Neural cell (in vitro differentiated cells): ENCODE measurements at regions not wholly inside any gene's neighbourhood (a gene's known extent, or its start where the extent isn't known, plus 50 kb on each side); places are given as distances from the start of the nearest gene placed in this dataset.

Experiments used
- H2AFZ ChIP-seq: fragments of 200-600, 300-800 bp; sonication (generic), shearing (Covaris generic); 2 replicates; pipeline ENCODE4 v1.6.0; 2014; ENCODE audit warnings: low read depth, mild to moderate bottlenecking, antibody characterized with exemption, low read length, moderate library complexity
- H3F3A ChIP-seq: fragments of 200-600 bp; shearing (Covaris generic); 2 replicates; pipeline ENCODE4 v1.6.1; 2016; ENCODE audit warnings: mild to moderate bottlenecking, moderate library complexity, mixed read lengths, antibody characterized with exemption, low read length; ENCODE audit not compliant: insufficient read depth, poor library complexity, severe bottlenecking
- H3K27ac ChIP-seq: fragments of 200-600, 300-800 bp; sonication (generic), shearing (Covaris generic); 2 replicates; pipeline ENCODE4 v1.5.1; 2014; ENCODE audit warnings: mild to moderate bottlenecking, low read length, moderate library complexity
- H3K27me3 ChIP-seq: fragments of 300-800, 200-600 bp; sonication (generic), shearing (Covaris generic); 2 replicates; pipeline ENCODE4 v1.6.0; 2014; ENCODE audit warnings: mild to moderate bottlenecking, low read depth, low read length, moderate library complexity; ENCODE audit not compliant: insufficient read depth
- H3K36me3 ChIP-seq: fragments of 300-800, 200-600 bp; sonication (generic), shearing (Covaris generic); 2 replicates; pipeline ENCODE4 v1.5.1; 2014; ENCODE audit warnings: mild to moderate bottlenecking, antibody characterized with exemption, low read length, moderate library complexity; ENCODE audit not compliant: insufficient read depth
- H3K4me2 ChIP-seq: fragments of 300-800, 200-600 bp; sonication (generic), shearing (Covaris generic); 2 replicates; pipeline ENCODE4 v1.6.0; 2014; ENCODE audit warnings: mild to moderate bottlenecking, low read length
- H3K4me3 ChIP-seq: fragments of 300-800, 200-600 bp; sonication (generic), shearing (Covaris generic); 2 replicates; pipeline ENCODE4 v1.5.1; 2014; ENCODE audit warnings: mild to moderate bottlenecking, low read length, moderate library complexity
- H3K79me2 ChIP-seq: fragments of 200-600 bp; shearing (Covaris generic); replicated peaks from 2 replicates; pipeline ENCODE4 v1.6.0; 2014; ENCODE audit warnings: mild to moderate bottlenecking, low read length, moderate library complexity; ENCODE audit not compliant: insufficient read depth
- H3K9ac ChIP-seq: fragments of 300-800, 200-600 bp; sonication (generic), shearing (Covaris generic); 2 replicates; pipeline ENCODE4 v1.6.1; 2016; ENCODE audit warnings: mild to moderate bottlenecking, low read length, mixed read lengths
- H3K9me2 ChIP-seq: fragments of 200-600 bp; shearing (Covaris generic); 2 replicates; pipeline ENCODE4 v1.6.1; 2016; ENCODE audit warnings: mild to moderate bottlenecking, low read length, mixed read lengths; ENCODE audit not compliant: insufficient read depth
- H3K9me3 ChIP-seq: fragments of 200-600, 300-800 bp; sonication (generic), shearing (Covaris generic); 2 replicates; pipeline ENCODE4 v1.6.1; 2016; ENCODE audit warnings: mild to moderate bottlenecking, mixed run types, low read length, moderate library complexity, mixed read lengths
- H4K20me1 ChIP-seq: fragments of 200-600 bp; shearing (Covaris generic); 2 replicates; pipeline ENCODE4 v1.6.1; 2016; ENCODE audit warnings: mild to moderate bottlenecking, mixed run types; ENCODE audit not compliant: insufficient read depth
- CTCF ChIP-seq: fragments of 450-650 bp; IDR thresholded peaks from 2 replicates; pipeline ENCODE4 v1.5.1; 2014; ENCODE audit warnings: antibody characterized with exemption, mild to moderate bottlenecking, moderate library complexity; ENCODE audit not compliant: poor library complexity, severe bottlenecking
- EP300 ChIP-seq: fragments of 450-650 bp; conservative IDR thresholded peaks from 2 replicates; pipeline ENCODE4 v1.6.1; 2014; ENCODE audit warnings: antibody characterized with exemption, mild to moderate bottlenecking, moderate library complexity; ENCODE audit not compliant: poor library complexity, severe bottlenecking
- EZH2 ChIP-seq: fragments of 200-600, 300-800 bp; shearing (Covaris generic), sonication (generic); IDR thresholded peaks from 2 replicates; pipeline ENCODE4 v1.6.1; 2014; ENCODE audit warnings: antibody characterized with exemption, low read length, borderline replicate concordance, mild to moderate bottlenecking; ENCODE audit not compliant: insufficient read depth, poor library complexity, severe bottlenecking
- MXI1 ChIP-seq: fragments of 450-650 bp; conservative IDR thresholded peaks from 2 replicates; pipeline ENCODE4 v1.6.1; 2014; ENCODE audit warnings: antibody characterized with exemption, mild to moderate bottlenecking; ENCODE audit not compliant: poor library complexity, severe bottlenecking
- POLR2AphosphoS5 ChIP-seq: IDR thresholded peaks from 2 replicates; pipeline ENCODE4 v1.6.1; 2012
- RAD21 ChIP-seq: fragments of 450-650 bp; conservative IDR thresholded peaks from 2 replicates; pipeline ENCODE4 v1.6.1; 2014; ENCODE audit warnings: antibody characterized with exemption, mild to moderate bottlenecking, moderate library complexity
- SMC3 ChIP-seq: fragments of 450-650 bp; conservative IDR thresholded peaks from 2 replicates; pipeline ENCODE4 v1.6.1; 2014; ENCODE audit warnings: antibody characterized with exemption, mild to moderate bottlenecking, moderate library complexity; ENCODE audit not compliant: poor library complexity
- TAF1 ChIP-seq: IDR thresholded peaks from 2 replicates; pipeline ENCODE4 v1.6.1; 2012; ENCODE audit warnings: low read depth
- TF ChIP-seq, protein P1 (sequence below): IDR thresholded peaks from 2 replicates; pipeline ENCODE4 v1.6.1; 2012; ENCODE audit warnings: borderline replicate concordance

DNA sequence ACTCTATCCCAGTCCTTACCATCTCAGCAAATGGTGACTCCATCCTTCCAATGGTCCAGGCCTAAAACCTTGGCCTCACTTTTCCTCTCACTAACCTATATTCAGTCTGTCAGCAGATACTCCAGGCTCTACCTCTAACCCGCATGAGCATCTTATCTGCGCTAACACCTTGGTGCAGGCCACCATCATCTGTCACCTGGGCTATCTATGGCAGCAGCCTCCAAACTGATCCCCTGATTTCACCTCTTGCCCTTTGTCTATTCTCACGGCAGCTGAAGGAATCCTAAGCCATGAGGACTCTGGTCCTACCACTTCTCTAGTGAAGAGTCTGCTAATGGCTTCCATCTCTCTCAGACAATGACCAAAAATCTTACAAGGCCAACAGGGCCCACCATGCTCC lies 57.9 kb upstream of the CCL1 start:
- Histone ChIP-seq H3K9me2 (no peaks in the 10 kb centered on the region), H4K20me1 (no peaks in the 10 kb centered on the region), H3K4me2 (no peak overlapping the region), H3K27ac (no peak overlapping the region), H3K79me2 (no peaks in the 10 kb centered on the region), H3K27me3 (peaks cover 6% of the 10 kb centered on the region), H2AFZ (no peak overlapping the region), H3F3A (no peaks in the 10 kb centered on the region), H3K9ac (no peak overlapping the region), H3K9me3 (no peaks in the 10 kb centered on the region), H3K4me3 (no peak overlapping the region), H3K36me3 (no peaks in the 10 kb centered on the region)
- TF ChIP-seq RAD21, result no peak
- TF ChIP-seq EP300, result no peak
- TF ChIP-seq SMC3, result no peak
- TF ChIP-seq MXI1, result no peak
- TF ChIP-seq, protein P1, sequence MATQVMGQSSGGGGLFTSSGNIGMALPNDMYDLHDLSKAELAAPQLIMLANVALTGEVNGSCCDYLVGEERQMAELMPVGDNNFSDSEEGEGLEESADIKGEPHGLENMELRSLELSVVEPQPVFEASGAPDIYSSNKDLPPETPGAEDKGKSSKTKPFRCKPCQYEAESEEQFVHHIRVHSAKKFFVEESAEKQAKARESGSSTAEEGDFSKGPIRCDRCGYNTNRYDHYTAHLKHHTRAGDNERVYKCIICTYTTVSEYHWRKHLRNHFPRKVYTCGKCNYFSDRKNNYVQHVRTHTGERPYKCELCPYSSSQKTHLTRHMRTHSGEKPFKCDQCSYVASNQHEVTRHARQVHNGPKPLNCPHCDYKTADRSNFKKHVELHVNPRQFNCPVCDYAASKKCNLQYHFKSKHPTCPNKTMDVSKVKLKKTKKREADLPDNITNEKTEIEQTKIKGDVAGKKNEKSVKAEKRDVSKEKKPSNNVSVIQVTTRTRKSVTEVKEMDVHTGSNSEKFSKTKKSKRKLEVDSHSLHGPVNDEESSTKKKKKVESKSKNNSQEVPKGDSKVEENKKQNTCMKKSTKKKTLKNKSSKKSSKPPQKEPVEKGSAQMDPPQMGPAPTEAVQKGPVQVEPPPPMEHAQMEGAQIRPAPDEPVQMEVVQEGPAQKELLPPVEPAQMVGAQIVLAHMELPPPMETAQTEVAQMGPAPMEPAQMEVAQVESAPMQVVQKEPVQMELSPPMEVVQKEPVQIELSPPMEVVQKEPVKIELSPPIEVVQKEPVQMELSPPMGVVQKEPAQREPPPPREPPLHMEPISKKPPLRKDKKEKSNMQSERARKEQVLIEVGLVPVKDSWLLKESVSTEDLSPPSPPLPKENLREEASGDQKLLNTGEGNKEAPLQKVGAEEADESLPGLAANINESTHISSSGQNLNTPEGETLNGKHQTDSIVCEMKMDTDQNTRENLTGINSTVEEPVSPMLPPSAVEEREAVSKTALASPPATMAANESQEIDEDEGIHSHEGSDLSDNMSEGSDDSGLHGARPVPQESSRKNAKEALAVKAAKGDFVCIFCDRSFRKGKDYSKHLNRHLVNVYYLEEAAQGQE, result no peak
- TF ChIP-seq CTCF, result no peak
- TF ChIP-seq TAF1, result no peak
- no peak for TF ChIP-seq EZH2
- no peak for TF ChIP-seq POLR2AphosphoS5

DNA sequence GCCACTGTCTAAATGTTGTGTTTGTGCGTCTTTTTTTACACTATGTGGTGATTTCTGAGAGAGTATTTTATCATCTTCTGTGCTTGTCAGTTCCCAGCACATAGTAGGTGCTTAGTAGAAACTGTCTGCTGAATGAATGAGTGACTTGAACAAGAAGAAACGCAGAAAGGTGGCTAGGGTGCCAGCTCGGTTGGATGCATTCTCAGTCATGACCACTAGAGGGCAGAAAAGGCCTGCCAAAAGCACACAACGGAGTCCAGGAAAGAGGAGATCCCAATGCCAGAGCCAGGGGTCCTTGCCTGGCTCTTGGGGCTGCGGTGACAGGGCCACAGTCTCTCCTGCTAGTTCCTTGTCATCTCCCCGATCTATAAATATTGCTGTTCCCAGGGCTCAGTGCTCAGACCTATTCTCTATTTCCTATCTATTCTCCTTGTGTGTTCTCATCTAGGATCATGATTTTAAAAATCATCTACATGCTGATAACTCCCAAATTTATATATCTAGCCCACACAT lies 57.3 kb upstream of the CCL1 start:
- TF ChIP-seq EZH2 (no peak), RAD21 (peak; percentile 99), CTCF (peak; percentile 98), SMC3 (peak; percentile 98)
- TF ChIP-seq, protein P1, result no peak
- peaks cover 6% of the 10 kb centered on the region for H3K27me3 ChIP-seq
- H3K79me2 ChIP-seq, result no peaks in the 10 kb centered on the region

More for the DNA sequence above, 57.3 kb upstream of the CCL1 start:
- Histone ChIP-seq H3K27ac (no peak overlapping the region), H3K9me3 (no peaks in the 10 kb centered on the region), H3K9ac (no peak overlapping the region), H2AFZ (no peak overlapping the region), H3K4me3 (no peak overlapping the region), H3K9me2 (no peaks in the 10 kb centered on the region), H3K4me2 (no peak overlapping the region), H3F3A (no peaks in the 10 kb centered on the region), H4K20me1 (no peaks in the 10 kb centered on the region), H3K36me3 (no peaks in the 10 kb centered on the region)
